ENCODE measurements at regions not wholly inside any gene's neighbourhood (a gene's known extent, or its start where the extent isn't known, plus 50 kb on each side); places are given as distances from the start of the nearest gene placed in this dataset.

DNA sequence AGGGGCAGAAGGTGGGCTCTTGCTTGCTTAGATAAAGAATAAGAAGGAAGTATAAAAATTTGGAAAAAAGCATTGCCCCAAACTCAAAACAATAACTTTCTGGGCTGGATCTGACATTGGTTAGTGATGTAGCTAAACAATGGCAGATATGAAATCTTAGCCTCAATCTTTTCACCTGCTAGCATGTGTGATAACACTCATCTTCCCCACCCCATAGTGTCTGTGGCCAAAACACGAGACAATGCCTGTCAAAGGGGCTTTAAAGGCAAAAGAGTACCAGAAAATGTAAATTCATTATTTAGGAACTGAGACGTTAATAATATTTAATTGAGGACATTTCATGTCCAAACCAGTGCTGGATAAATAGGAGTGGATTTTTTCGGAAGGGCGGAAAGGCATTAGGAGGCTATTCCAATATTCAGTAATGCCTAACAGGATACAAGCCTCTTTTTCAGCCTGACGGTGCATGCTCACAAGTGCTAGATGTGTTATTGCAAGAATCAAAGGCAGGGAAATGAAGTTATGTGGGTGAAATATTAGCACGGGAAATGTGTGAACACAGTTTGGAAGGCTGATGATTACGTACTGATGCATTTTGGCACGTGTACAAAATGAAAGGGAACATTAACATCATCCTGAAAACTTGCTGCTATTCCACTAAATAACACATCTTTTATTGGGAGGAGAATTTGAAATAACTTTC, 395.7 kb downstream of the GALR1 start:
- no peak for DNase-seq (ENCODE audit: low spot score)
- no peak for TF ChIP-seq CTCF (IDR thresholded peaks at IDR 0.05; ENCODE audit: extremely low read depth, insufficient read depth, missing control alignments)
- in situ Hi-C loops (cut with MboI; ENCODE audit: low pct_unique_long_range_greater_than_20kb, low sequenced_read_pairs, unreplicated experiment): no loop called here

GRCh38 chr18:77647472-77647871, 397.8 kb downstream of the GALR1 start:
- in situ Hi-C loops (cut with MboI; ENCODE audit: low pct_unique_long_range_greater_than_20kb, low sequenced_read_pairs, unreplicated experiment): no loop called here
- TF ChIP-seq CTCF (IDR thresholded peaks at IDR 0.05; ENCODE audit: extremely low read depth, insufficient read depth, missing control alignments): no peak
- no peak for DNase-seq (ENCODE audit: low spot score)

GRCh38 chr18:77648411-77648810, 398.8 kb downstream of the GALR1 start:
- in situ Hi-C loops (cut with MboI; ENCODE audit: low pct_unique_long_range_greater_than_20kb, low sequenced_read_pairs, unreplicated experiment): no loop called here
- no peak for DNase-seq (ENCODE audit: low spot score)
- no peak for TF ChIP-seq CTCF (IDR thresholded peaks at IDR 0.05; ENCODE audit: extremely low read depth, insufficient read depth, missing control alignments)

GRCh38 chr18:77650799-77651385, 401.2 kb downstream of the GALR1 start:
- TF ChIP-seq CTCF (IDR thresholded peaks at IDR 0.05; ENCODE audit: extremely low read depth, insufficient read depth, missing control alignments): peak; percentile 95
- DNase-seq (ENCODE audit: low spot score): peak; percentile 83
- in situ Hi-C loops (cut with MboI; ENCODE audit: low pct_unique_long_range_greater_than_20kb, low sequenced_read_pairs, unreplicated experiment): no loop called here

DNA sequence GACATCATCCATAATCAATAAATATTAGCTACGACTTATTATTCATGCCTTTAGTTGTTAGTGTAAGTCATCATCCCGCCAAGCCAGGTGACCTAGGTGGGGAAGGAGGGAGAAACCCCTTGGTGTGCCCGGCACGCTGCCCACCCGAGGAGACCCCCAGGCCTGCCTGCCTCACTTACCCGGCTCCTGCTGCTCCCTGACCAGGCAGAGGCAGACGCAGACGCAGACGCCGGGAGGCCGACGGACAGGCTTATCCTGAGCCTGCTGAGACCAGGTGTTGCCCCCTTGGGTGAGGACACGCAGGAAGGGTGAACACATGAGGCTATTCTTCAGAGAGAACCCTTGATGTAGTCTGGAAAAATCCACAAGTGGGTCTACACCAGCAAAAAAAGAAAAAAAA, 401.8 kb downstream of the GALR1 start:
- in situ Hi-C loops (cut with MboI; ENCODE audit: low pct_unique_long_range_greater_than_20kb, low sequenced_read_pairs, unreplicated experiment): no loop called here
- TF ChIP-seq CTCF (IDR thresholded peaks at IDR 0.05; ENCODE audit: extremely low read depth, insufficient read depth, missing control alignments): no peak
- DNase-seq (ENCODE audit: low spot score): no peak

GRCh38 chr18:77653792-77654191, 404.1 kb downstream of the GALR1 start:
- TF ChIP-seq CTCF (IDR thresholded peaks at IDR 0.05; ENCODE audit: extremely low read depth, insufficient read depth, missing control alignments): no peak
- no peak for DNase-seq (ENCODE audit: low spot score)
- in situ Hi-C loops (cut with MboI; ENCODE audit: low pct_unique_long_range_greater_than_20kb, low sequenced_read_pairs, unreplicated experiment): no loop called here
